ENCODE measurements at regions not wholly inside any gene's neighbourhood (a gene's known extent, or its start where the extent isn't known, plus 50 kb on each side); places are given as distances from the start of the nearest gene placed in this dataset.

DNA sequence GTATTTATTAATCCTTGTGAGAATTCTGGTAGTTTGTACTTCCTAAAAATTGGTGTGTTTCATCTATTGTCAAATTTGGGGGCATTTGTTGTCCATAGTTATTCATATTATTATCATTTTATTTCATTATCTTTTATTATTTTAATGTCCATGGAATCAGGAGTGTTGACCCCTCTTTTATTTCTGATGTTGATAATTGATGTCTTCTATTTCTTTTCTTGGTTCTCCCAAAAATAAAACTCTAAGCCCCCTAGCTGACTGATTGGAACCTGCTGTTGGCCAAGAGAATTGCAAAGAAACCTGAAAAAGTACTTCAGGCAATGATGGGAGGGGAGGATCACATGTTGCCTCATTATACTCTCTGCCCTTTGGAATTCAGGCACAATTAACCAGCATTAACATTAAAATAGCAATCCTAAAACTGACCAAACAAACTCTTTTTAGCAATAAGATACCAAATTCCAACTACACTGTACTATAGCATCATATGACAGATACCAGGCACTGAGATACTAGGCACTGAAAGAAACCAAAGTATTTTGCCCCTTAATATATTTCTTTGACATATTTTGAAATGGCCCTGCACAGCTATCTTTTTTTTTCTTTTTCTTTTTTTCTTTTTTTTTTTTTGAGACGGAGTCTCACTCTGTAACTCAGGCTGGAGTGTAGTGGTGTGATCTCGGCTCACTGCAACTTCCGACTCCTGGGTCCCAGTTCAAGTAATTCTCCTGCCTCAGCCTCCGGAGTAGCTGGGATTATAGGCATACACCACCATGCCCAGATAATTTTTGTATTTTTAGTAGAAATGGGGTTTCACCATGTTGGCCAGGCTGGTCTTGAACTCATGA, 1097.2 kb upstream of the CNTNAP5 start:
- Histone ChIP-seq H3K4me2 (replicated peaks; ENCODE audit: low read depth, low read length, poor library complexity, severe bottlenecking) (no peak overlapping the region), H4K20me1 (ENCODE audit: control insufficient read depth, insufficient read depth, low read length, poor library complexity, severe bottlenecking) (no peaks in the 10 kb centered on the region), H3K4me1 (ENCODE audit: control insufficient read depth in 2 of 2, insufficient read depth in 2 of 2, low read length in 2 of 2) (no peaks in the 10 kb centered on the region), H3K4me3 (ENCODE audit: control extremely low read depth in 1 of 5, extremely low read depth in 1 of 5, insufficient read depth in 1 of 5, low read depth in 2 of 5, low read length in 4 of 5) (no peak overlapping the region), H3K27me3 (replicated peaks in 1 of 4; ENCODE audit: control extremely low read depth in 1 of 4, control insufficient read depth in 3 of 4, insufficient read depth in 4 of 4, low read length in 3 of 4) (no peaks in the 10 kb centered on the region), H3K27ac (ENCODE audit: low read length in 2 of 2) (no peak overlapping the region), H3K36me3 (replicated peaks in 1 of 2; ENCODE audit: control extremely low read depth in 1 of 2, control insufficient read depth in 1 of 2, extremely low read depth in 1 of 2, insufficient read depth in 2 of 2, low read length in 1 of 2) (no peaks in the 10 kb centered on the region), H2AFZ (ENCODE audit: insufficient read depth, low read depth, low read length, poor library complexity, severe bottlenecking) (no peak overlapping the region), H3K79me2 (ENCODE audit: control insufficient read depth, insufficient read depth, low read length) (no peaks in the 10 kb centered on the region), H3K9ac (ENCODE audit: low read length) (no peak overlapping the region), H3K9me3 (ENCODE audit: control extremely low read depth in 1 of 3, control insufficient read depth in 2 of 3, insufficient read depth in 1 of 3, low read length in 2 of 3) (peaks cover 0 to 15% (median 14%) of the 10 kb centered on the region in 3 donors)
- no peak overlapping the region for H3K4me3 Mint-ChIP-seq
- no peak overlapping the region for H3K27ac Mint-ChIP-seq
- ChIA-PET CTCF (no interaction called here), POLR2A (no interaction called here)
- H3K4me1 Mint-ChIP-seq, result no peaks in the 10 kb centered on the region
- DNase-seq (no peak), ATAC-seq (ENCODE audit: low read depth) (no peak)
- peaks cover 8% of the 10 kb centered on the region for H3K9me3 Mint-ChIP-seq (ENCODE audit: insufficient read depth)
- TF ChIP-seq, protein P1, sequence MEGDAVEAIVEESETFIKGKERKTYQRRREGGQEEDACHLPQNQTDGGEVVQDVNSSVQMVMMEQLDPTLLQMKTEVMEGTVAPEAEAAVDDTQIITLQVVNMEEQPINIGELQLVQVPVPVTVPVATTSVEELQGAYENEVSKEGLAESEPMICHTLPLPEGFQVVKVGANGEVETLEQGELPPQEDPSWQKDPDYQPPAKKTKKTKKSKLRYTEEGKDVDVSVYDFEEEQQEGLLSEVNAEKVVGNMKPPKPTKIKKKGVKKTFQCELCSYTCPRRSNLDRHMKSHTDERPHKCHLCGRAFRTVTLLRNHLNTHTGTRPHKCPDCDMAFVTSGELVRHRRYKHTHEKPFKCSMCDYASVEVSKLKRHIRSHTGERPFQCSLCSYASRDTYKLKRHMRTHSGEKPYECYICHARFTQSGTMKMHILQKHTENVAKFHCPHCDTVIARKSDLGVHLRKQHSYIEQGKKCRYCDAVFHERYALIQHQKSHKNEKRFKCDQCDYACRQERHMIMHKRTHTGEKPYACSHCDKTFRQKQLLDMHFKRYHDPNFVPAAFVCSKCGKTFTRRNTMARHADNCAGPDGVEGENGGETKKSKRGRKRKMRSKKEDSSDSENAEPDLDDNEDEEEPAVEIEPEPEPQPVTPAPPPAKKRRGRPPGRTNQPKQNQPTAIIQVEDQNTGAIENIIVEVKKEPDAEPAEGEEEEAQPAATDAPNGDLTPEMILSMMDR (IDR thresholded peaks at IDR 0.05), result no peak
- TF ChIP-seq EZH2 (IDR thresholded peaks at IDR 0.05; ENCODE audit: borderline replicate concordance, insufficient read depth, low read depth, low read length, poor library complexity, severe bottlenecking), result no peak
- H3K27me3 Mint-ChIP-seq, result no peaks in the 10 kb centered on the region
- intact Hi-C loops (cut with micrococcal nuclease), result no loop called here
- WGBS (ENCODE audit: insufficient coverage), result no CpG with 5 or more reads among the region's 4 CpGs

DNA sequence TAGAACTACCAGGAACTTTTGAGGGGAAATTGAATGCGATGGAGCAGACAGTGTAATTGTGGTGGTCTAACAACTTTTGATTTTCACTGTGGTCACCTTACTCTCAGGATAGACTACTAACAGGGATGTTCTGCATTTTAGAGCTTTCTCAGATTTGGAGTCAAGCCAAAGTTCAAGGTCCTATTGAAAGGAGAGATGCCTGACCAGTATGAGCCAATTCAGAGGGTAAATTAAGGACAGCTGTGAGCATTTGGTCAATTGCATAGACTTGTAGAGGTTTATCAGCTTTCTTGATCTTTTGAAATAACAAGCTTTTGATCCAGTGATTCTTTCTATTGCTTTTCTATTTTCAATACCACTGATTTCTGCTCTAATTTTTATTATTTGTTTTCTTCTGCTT, 1095.7 kb upstream of the CNTNAP5 start:
- no CpG with 5 or more reads among the region's 1 CpG for WGBS (ENCODE audit: insufficient coverage)
- DNase-seq (no peak), ATAC-seq (ENCODE audit: low read depth) (no peak)
- peaks cover 8% of the 10 kb centered on the region for H3K9me3 Mint-ChIP-seq (ENCODE audit: insufficient read depth)
- Histone ChIP-seq H2AFZ (ENCODE audit: insufficient read depth, low read depth, low read length, poor library complexity, severe bottlenecking) (no peak overlapping the region), H3K9ac (ENCODE audit: low read length) (no peak overlapping the region), H3K4me2 (replicated peaks; ENCODE audit: low read depth, low read length, poor library complexity, severe bottlenecking) (no peak overlapping the region), H3K4me1 (ENCODE audit: control insufficient read depth in 2 of 2, insufficient read depth in 2 of 2, low read length in 2 of 2) (no peaks in the 10 kb centered on the region), H3K27ac (ENCODE audit: low read length in 2 of 2) (no peak overlapping the region), H3K9me3 (ENCODE audit: control extremely low read depth in 1 of 3, control insufficient read depth in 2 of 3, insufficient read depth in 1 of 3, low read length in 2 of 3) (peaks cover 0 to 12% (median 10%) of the 10 kb centered on the region in 3 donors), H3K79me2 (ENCODE audit: control insufficient read depth, insufficient read depth, low read length) (no peaks in the 10 kb centered on the region), H3K36me3 (replicated peaks in 1 of 2; ENCODE audit: control extremely low read depth in 1 of 2, control insufficient read depth in 1 of 2, extremely low read depth in 1 of 2, insufficient read depth in 2 of 2, low read length in 1 of 2) (no peaks in the 10 kb centered on the region), H4K20me1 (ENCODE audit: control insufficient read depth, insufficient read depth, low read length, poor library complexity, severe bottlenecking) (no peaks in the 10 kb centered on the region), H3K27me3 (replicated peaks in 1 of 4; ENCODE audit: control extremely low read depth in 1 of 4, control insufficient read depth in 3 of 4, insufficient read depth in 4 of 4, low read length in 3 of 4) (no peaks in the 10 kb centered on the region), H3K4me3 (ENCODE audit: control extremely low read depth in 1 of 5, extremely low read depth in 1 of 5, insufficient read depth in 1 of 5, low read depth in 2 of 5, low read length in 4 of 5) (no peak overlapping the region)
- H3K4me3 Mint-ChIP-seq, result no peak overlapping the region
- H3K27me3 Mint-ChIP-seq, result no peaks in the 10 kb centered on the region
- intact Hi-C loops (cut with micrococcal nuclease), result no loop called here
- CTCF ChIA-PET, result no interaction called here
- no peaks in the 10 kb centered on the region for H3K4me1 Mint-ChIP-seq
- POLR2A ChIA-PET, result no interaction called here
- no peak for TF ChIP-seq EZH2 (IDR thresholded peaks at IDR 0.05; ENCODE audit: borderline replicate concordance, insufficient read depth, low read depth, low read length, poor library complexity, severe bottlenecking)
- TF ChIP-seq, protein P1 (IDR thresholded peaks at IDR 0.05), result no peak
- H3K27ac Mint-ChIP-seq, result no peak overlapping the region
